ENCODE measurements at regions not wholly inside any gene's neighbourhood (a gene's known extent, or its start where the extent isn't known, plus 50 kb on each side); places are given as distances from the start of the nearest gene placed in this dataset.

DNA sequence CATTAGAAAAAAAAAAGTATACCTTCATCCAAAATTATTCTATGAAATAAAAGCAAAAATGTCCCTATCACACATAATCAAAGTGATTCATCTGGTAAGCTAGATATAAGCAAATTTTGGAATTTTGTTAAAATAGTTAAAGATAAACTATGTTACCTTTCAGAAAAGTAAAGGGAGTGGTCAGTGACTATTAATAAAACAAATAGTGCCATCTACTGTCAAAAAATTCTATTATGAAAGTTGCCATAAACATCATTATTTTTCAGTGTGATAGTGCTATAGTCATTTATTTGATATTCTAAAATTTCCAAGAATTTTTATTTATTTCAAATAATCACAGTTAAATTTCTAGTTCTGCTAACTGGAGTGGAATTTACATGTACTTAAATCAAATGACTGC, 803.7 kb downstream of the KCNT2 start:
- no peak for DNase-seq

- DNase-seq: no peak
These were observed 809.2 kb downstream of the KCNT2 start for GRCh38 chr1:195799016-195799415.

GRCh38 chr1:195794225-195794624, 814.0 kb downstream of the KCNT2 start:
- no peak for DNase-seq

DNA sequence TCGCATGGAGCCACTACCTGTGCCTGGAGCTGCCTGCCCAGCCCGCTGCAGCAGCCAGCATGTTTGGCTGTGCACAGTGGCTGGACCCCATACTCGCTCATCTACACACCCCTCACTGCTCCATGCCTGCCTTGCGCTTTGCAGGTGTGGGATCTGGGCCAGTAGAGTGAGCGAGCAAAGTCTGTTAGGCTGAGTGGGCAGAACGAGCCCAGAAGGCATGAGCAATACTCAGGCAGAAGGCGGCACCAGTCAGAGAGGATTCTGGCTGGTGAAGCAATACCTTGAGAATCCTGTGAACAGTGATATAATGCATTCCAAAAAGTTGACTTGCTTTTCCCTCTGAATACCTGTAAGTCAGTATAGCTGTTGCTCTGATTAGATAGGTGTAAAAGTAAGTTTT, 816.4 kb downstream of the KCNT2 start:
- DNase-seq: no peak

- DNase-seq: no peak
These were observed 817.6 kb downstream of the KCNT2 start for GRCh38 chr1:195790514-195791168.

GRCh38 chr1:195789321-195789720, 818.9 kb downstream of the KCNT2 start:
- no peak for DNase-seq

DNA sequence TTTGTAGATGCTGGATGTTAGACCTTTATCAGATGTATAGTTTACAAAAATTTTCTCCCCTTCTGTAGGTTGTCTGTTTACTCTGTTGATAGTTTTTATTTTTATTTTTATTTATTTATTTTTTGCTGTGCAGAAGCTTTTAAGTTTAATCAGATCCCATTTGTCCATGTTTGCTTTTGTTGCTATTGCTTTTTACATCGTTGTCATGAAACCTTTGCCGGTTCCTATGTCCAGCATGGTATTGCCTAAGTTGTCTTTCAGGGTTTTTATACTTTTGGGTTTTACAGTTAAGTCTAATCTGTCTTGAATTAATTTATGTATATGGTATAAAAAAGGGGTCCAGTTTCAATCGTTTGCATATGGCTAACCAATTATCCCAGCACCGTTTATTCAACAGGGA, 819.5 kb downstream of the KCNT2 start:
- no peak for DNase-seq

DNA sequence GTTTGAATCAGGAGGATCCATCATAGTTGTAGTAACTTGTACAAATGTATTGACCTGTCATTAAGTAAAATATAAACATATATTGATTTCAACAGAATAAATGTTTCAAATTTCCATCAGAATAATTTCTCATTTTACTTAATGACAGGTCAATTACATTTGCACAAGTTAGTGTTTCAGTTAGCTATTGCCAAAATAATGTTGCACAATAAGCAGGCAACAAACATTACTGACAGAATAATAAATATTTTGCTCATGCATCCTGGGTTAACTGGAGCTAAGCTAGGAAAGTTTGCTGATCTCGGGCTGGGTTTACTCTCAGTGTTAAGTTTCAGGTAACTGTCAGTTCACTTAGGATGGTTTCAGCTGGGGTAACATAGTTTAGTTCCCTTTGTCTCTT, 822.4 kb downstream of the KCNT2 start:
- DNase-seq: no peak

DNA sequence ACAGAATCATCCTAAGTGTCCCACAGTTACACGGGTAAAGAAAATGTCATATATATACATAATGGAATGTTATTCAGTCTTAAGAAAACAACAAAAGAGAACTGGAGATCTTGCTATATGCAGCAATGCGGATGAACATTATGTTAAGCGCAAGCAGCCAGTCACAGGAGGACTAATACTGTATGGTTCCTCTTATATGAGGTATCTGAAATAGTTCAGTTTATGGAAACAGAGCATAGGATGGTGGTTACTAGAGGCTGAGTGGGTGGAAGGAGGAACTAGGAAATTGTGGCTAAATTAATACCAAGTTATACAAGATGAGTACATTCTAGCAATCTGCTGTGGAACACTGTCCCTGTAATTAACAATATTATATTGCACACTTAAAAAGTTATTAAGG, 834.3 kb downstream of the KCNT2 start:
- no peak for DNase-seq

DNA sequence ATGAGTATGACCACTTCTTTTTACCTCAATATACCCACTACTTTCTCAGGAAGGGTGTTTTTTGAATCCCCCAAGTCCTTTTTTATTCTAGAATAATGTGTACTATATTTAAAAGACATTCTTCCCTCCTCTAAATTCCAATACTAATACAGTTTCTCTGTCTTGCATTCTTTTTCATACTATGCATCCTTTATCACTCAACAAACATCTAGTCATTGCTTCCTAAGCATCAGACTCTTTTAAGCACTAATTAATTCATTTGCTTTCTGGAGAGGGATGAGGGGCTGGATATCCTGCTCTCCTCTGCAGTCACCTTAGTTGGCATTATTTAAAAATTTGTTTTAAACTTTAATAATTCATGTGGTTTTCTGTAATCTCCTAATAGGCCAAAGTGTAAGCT, 838.8 kb downstream of the KCNT2 start:
- DNase-seq: no peak

GRCh38 chr1:195768936-195769335, 839.3 kb downstream of the KCNT2 start:
- DNase-seq: no peak

- no peak for DNase-seq
These were observed 839.9 kb downstream of the KCNT2 start for GRCh38 chr1:195768377-195768776.

GRCh38 chr1:195766709-195767108, 841.5 kb downstream of the KCNT2 start:
- DNase-seq: no peak

DNA sequence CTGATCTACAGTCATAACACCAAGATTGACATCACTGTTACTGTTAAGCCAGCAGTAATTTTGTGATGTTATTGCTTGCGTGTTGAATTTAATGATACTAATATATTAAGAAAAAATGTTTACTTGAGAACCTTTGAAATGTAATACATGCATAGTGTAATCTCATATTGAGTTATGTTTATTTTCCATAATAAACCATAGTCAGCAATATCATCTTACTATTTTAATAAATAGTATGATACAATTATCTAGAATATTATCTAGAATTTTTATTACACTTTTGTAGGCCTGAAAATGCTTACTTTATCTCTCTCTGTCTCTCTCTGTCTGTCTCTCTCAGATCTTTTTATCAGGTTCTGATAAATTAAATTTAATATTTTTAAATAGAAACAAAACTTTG, 843.1 kb downstream of the KCNT2 start:
- no peak for DNase-seq

- no peak for DNase-seq
These were observed 844.3 kb downstream of the KCNT2 start for GRCh38 chr1:195763907-195764374.

- no peak for DNase-seq
These were observed 844.9 kb downstream of the KCNT2 start for GRCh38 chr1:195763146-195763906.

DNA sequence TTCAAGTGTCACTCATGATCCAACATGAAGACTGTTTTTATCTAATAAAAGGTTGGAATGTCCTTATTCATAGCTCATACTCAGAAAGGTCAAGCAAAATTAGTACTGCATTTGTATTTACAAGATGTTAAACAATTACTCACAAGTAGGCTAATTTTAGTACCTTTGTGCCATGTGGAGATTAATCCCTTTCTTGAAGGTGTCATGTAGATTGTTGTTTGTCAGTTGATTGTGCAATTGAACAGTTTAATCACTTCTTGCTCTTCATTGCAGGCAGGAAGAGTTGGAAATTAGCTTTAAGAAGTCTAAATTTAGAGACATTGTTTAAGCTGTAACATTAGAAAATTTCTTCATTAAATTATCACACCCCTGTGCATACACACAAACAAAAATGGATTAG, 847.1 kb downstream of the KCNT2 start:
- DNase-seq: no peak

- DNase-seq: no peak
These were observed 852.1 kb downstream of the KCNT2 start for GRCh38 chr1:195756109-195756508.

- DNase-seq: no peak
These were observed 853.4 kb downstream of the KCNT2 start for GRCh38 chr1:195754874-195755273.

DNA sequence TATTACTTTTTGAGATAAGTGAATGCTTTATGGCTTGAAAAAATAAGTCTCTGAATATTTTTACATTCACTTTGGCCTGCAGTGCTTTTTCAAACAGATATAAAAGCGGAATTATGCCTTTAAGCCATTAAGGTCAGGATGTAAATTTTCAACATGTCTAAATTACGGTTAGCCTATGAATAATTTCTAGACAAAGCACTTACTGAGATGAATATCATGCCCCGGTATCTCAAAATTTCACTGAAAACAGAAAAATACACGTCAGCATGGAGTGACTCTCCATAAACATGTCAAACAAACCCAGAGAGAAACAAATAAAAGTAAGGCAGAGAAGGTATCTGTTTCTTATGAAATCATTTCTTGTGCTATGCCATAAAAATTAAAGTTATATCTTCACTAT, 853.9 kb downstream of the KCNT2 start:
- DNase-seq: no peak

- no peak for DNase-seq
These were observed 859.3 kb downstream of the KCNT2 start for GRCh38 chr1:195748969-195749368.

GRCh38 chr1:195745189-195746010, 862.8 kb downstream of the KCNT2 start:
- DNase-seq: no peak

GRCh38 chr1:195744256-195744655, 864.0 kb downstream of the KCNT2 start:
- DNase-seq: no peak

GRCh38 chr1:195740862-195741261, 867.4 kb downstream of the KCNT2 start:
- no peak for DNase-seq
